Chondrocyte (in vitro differentiated cells): ENCODE measurements at regions not wholly inside any gene's neighbourhood (a gene's known extent, or its start where the extent isn't known, plus 50 kb on each side); places are given as distances from the start of the nearest gene placed in this dataset.
"Not testable (repeated sequence)": the region's sequence is repeated elsewhere in the genome, so short reads cannot be mapped to it uniquely, and the experiment has no call there.

Experiments
- DNase-seq: peaks from one replicate; pipeline ENCODE4 v3.0.0; 2021; ENCODE audit warnings: mixed read lengths, low spot score
- H3K27ac Mint-ChIP-seq: one replicate; pipeline ENCODE4 v1.8.0; 2021; ENCODE audit warnings: mild to moderate bottlenecking, moderate library complexity, mixed read lengths; ENCODE audit not compliant: unreplicated experiment
- H3K27me3 Mint-ChIP-seq: 2 replicates; pipeline ENCODE4 v1.8.0; 2021; ENCODE audit warnings: low read depth, mixed read lengths
- H3K36me3 Mint-ChIP-seq: 2 replicates; pipeline ENCODE4 v1.8.0; 2021; ENCODE audit warnings: low read depth, mixed read lengths
- H3K4me1 Mint-ChIP-seq: 2 replicates; pipeline ENCODE4 v1.8.0; 2021; ENCODE audit warnings: low read depth, mild to moderate bottlenecking, mixed read lengths
- H3K4me3 Mint-ChIP-seq: one replicate; pipeline ENCODE4 v1.8.0; 2021; ENCODE audit warnings: mild to moderate bottlenecking, moderate library complexity, mixed read lengths; ENCODE audit not compliant: unreplicated experiment
- H3K9me3 Mint-ChIP-seq: 2 replicates; pipeline ENCODE4 v1.8.0; 2021; ENCODE audit warnings: low read depth, mixed read lengths
- TF ChIP-seq, protein P1 (sequence below): fragments of 200-600 bp; sonication (generic); IDR thresholded peaks from 2 replicates; pipeline ENCODE4 v1.5.0; 2021; ENCODE audit warnings: antibody characterized with exemption, mild to moderate bottlenecking, moderate library complexity

DNA sequence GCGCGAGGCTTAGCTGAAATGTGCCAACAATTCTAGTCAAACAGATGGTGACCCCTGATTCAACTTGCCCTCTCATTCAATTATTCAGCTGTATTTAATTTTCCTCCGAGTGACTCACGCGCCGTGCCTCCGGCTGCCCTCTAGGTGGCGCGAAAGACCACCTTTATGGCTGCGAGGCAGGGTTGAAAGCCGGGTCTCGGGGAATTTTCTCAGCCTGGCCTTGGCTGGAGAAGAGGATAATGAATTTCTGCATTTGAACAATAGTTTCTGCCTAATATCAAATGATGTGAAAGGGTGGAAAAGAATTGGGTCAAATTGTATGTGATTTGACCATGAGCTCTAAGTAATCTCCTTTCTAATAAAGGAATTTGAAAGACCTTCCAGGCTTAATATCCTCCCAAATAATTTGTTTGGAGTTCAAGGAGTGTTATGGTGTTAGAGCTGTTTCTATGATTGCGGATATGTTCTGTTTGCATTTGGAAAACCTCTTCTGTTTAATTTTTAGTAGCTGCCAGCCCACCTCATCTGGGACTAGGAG is 310.9 kb downstream of the ZNF536 start:
- no peak for DNase-seq
- Mint-ChIP-seq H3K27me3 (peaks cover 34% of the 10 kb centered on the region), H3K4me3 (no peak overlapping the region), H3K27ac (no peak overlapping the region), H3K36me3 (no peaks in the 10 kb centered on the region), H3K4me1 (peaks cover 3% of the 10 kb centered on the region), H3K9me3 (no peaks in the 10 kb centered on the region)
- TF ChIP-seq, protein P1, sequence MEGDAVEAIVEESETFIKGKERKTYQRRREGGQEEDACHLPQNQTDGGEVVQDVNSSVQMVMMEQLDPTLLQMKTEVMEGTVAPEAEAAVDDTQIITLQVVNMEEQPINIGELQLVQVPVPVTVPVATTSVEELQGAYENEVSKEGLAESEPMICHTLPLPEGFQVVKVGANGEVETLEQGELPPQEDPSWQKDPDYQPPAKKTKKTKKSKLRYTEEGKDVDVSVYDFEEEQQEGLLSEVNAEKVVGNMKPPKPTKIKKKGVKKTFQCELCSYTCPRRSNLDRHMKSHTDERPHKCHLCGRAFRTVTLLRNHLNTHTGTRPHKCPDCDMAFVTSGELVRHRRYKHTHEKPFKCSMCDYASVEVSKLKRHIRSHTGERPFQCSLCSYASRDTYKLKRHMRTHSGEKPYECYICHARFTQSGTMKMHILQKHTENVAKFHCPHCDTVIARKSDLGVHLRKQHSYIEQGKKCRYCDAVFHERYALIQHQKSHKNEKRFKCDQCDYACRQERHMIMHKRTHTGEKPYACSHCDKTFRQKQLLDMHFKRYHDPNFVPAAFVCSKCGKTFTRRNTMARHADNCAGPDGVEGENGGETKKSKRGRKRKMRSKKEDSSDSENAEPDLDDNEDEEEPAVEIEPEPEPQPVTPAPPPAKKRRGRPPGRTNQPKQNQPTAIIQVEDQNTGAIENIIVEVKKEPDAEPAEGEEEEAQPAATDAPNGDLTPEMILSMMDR = peak; percentile 97

GRCh38 chr19:30682146-30682998 is 310.2 kb downstream of the ZNF536 start:
- DNase-seq = no peak
- H3K4me1 Mint-ChIP-seq = peaks cover 3% of the 10 kb centered on the region
- H3K27ac Mint-ChIP-seq = no peak overlapping the region
- H3K36me3 Mint-ChIP-seq = no peaks in the 10 kb centered on the region
- H3K27me3 Mint-ChIP-seq = peaks cover 37% of the 10 kb centered on the region
- no peaks in the 10 kb centered on the region for H3K9me3 Mint-ChIP-seq
- TF ChIP-seq, protein P1 = no peak
- H3K4me3 Mint-ChIP-seq = no peak overlapping the region

DNA sequence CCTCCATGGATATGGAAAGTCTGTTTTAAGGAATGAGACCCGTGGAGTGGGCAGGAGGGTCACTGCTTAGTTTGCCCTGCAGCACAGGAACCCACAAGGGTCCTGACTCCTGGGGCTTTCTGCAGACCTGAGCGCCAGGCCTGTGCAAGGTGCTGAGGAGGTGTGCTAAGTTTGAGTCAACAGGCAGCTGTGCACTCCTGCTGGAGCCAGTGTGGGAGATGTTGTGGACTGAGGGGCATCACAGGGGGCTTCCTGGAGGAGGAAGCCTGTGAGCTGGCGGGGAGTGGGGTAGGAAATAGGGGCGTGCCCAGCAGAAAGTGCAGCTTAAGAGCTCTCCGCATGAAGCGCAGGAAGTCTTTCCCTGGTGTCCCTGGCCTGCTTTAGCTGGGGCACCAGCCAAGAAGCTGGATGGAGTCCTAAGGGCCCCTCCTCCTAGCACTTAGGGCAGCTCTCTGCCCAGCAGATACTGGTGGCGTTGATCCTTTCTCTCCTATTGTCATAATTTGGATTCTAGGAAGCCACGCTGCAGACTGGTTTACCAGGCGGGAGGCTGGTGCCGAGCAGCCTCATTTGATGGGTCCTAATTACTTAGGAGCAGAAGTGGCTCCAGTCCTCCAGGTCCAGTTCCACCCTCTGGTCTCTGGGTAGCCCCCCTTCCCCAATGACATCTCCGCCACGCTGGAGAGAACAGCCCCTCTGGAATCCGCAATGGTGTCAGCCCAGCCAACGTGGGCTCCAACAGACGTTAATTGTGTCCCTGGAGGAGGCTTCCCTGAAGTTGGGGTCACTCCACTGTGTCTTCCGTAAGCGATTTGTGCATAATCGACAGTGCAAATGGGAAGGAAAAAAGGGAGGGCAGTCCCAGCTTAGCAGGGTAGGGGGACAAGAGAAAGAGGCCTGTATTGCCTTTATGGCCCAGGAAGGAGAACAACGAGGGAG is 309.2 kb downstream of the ZNF536 start:
- DNase-seq = no peak
- Mint-ChIP-seq H3K27me3 (peaks cover 32% of the 10 kb centered on the region), H3K9me3 (no peaks in the 10 kb centered on the region), H3K4me3 (no peak overlapping the region), H3K4me1 (peaks cover 3% of the 10 kb centered on the region), H3K36me3 (no peaks in the 10 kb centered on the region), H3K27ac (no peak overlapping the region)
- TF ChIP-seq, protein P1 = no peak

DNA sequence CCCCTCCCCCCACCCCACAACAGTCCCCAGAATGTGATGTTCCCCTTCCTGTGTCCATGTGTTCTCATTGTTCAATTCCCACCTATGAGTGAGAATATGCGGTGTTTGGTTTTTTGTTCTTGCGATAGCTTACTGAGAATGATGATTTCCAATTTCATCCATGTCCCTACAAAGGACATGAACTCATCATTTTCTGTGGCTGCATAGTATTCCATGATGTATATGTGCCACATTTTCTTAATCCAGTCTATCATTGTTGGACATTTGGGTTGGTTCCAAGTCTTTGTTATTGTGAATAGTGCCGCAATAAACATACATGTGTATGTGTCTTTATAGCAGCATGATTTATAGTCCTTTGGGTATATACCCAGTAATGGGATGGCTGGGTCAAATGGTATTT is 308.2 kb downstream of the ZNF536 start:
- DNase-seq, H3K27ac Mint-ChIP-seq, H3K9me3 Mint-ChIP-seq, H3K4me3 Mint-ChIP-seq, H3K4me1 Mint-ChIP-seq, H3K36me3 Mint-ChIP-seq: not testable (repeated sequence)
- peaks cover 27% of the 10 kb centered on the region for H3K27me3 Mint-ChIP-seq

GRCh38 chr19:30679789-30680188 is 307.6 kb downstream of the ZNF536 start:
- DNase-seq = no peak
- H3K9me3 Mint-ChIP-seq = no peaks in the 10 kb centered on the region
- H3K4me1 Mint-ChIP-seq = peaks cover 3% of the 10 kb centered on the region
- H3K27ac Mint-ChIP-seq = no peak overlapping the region
- no peak overlapping the region for H3K4me3 Mint-ChIP-seq
- no peaks in the 10 kb centered on the region for H3K36me3 Mint-ChIP-seq
- peaks cover 30% of the 10 kb centered on the region for H3K27me3 Mint-ChIP-seq
- TF ChIP-seq, protein P1 = no peak
